Muscle of arm (tissue), 1 donor: ENCODE measurements at regions not wholly inside any gene's neighbourhood (a gene's known extent, or its start where the extent isn't known, plus 50 kb on each side); places are given as distances from the start of the nearest gene placed in this dataset.

ENCODE experiments used
- DNase-seq: peaks from one replicate; pipeline ENCODE4 v3.0.0-alpha.2; 2013

DNA sequence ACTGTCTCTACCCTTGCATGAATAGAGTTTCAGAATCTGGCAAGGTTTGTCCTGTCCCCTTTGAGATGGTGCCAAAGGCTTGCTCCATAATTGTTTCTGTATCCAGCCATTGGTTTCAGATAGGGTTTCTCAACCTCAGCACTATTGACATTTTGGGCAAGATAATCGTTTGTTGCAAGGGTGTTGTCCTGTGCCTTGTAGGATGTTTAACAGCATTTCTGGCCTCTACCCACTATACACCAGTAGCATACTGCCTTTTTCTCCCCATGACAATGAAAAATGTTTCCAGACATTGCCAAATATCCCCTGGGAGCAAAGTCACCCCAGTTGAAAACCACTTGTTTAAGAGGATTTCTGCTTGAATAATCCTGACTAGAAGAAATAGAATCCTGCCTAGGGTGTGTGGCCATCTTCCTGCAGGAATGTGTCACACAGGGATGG, 126.8 kb downstream of the CDC42EP3 start:
- DNase-seq: no peak

- no peak for DNase-seq
These were observed 121.8 kb downstream of the CDC42EP3 start for GRCh38 chr2:37549598-37549997.

DNA sequence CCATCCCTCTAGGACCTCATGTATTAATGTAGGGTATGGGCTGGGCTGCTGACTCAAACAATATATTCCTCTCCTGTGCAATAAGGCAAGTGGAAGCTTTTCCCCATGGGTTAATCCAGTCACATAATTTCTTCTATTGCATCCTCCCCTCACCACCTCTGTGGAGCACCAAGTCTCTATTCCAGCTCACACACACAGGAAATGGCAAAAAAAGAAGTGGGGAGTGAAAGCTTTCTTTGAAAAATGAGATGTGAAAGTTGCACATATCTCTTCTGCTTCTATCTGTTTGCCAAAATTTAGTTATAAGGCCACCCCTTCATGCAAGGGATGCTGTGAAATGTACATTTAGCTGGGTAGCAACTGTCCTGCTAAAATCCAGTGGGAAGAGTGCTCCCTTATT, 121.3 kb downstream of the CDC42EP3 start:
- no peak for DNase-seq

GRCh38 chr2:37551783-37552182, 119.7 kb downstream of the CDC42EP3 start:
- DNase-seq: no peak

GRCh38 chr2:37552339-37552738, 119.1 kb downstream of the CDC42EP3 start:
- DNase-seq: no peak

DNA sequence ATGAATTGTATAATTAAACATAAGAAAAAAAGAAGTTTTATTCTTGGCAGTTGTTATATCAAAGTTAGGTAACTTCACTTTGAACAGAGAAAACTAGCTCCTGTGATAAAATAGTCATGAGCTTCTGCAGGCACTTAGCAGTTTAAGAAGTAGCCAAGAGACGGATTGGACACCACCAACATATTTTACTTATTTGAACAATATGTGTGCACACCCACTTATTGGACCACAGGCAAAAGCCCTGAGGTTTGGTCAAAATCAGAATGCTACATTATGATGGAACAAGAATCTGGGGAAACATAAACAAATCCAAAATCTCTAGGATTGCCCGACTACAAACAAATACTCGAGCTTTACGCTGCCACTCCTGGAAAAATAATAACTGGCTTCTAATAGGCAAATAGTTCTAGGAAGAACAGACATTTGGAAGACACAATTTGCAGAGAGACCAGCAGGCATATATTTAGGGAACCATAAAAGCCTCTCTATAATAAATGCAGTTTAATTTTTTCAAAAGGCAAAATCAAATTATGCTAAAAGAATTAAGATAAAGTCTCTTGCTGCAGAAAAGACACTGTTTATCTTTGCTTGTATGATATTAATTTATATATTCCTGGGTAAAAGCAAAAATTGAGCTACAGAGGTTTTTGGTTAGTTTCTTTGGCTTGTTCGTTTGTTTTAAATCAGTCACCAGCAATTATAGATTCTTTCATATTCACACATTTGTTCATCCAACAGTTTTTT, 117.9 kb downstream of the CDC42EP3 start:
- no peak for DNase-seq

DNA sequence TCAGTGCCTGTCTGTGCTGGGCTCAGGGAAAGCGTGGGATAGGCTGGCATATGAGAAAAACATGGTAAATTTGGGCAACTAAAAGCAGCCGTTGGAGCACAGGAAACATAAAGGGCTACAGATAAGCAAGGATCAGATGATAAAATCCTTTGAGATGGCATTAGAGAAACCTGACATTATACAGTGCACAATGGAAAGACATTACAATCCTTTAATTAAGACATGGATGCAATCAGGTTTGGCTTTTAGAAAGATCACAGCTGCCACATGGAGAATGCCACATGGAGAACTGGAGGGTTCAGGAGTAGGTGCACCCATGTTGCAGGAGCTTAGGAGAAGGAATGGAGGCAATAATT, 117.3 kb downstream of the CDC42EP3 start:
- no peak for DNase-seq

DNA sequence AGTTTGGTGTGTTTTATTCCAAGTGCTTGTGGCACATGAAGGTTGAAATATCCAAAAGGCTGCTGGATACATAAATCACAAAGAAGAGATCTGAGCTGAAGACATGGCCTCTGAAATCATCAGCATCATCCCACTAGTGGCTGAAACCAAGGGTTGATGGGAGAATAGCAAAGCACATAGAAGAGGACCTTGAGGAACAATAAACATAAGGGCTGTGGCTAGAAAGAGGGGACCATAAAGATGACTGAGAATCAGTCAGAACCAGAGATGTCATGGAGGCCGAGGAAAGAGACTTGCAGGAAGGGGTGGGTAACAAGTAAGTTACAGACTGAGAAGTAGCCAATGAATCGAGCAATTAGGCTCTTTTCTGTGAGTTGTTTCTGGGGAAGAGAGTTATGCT, 116.8 kb downstream of the CDC42EP3 start:
- DNase-seq: no peak

- no peak for DNase-seq
These were observed 116.0 kb downstream of the CDC42EP3 start for GRCh38 chr2:37555457-37555856.

DNA sequence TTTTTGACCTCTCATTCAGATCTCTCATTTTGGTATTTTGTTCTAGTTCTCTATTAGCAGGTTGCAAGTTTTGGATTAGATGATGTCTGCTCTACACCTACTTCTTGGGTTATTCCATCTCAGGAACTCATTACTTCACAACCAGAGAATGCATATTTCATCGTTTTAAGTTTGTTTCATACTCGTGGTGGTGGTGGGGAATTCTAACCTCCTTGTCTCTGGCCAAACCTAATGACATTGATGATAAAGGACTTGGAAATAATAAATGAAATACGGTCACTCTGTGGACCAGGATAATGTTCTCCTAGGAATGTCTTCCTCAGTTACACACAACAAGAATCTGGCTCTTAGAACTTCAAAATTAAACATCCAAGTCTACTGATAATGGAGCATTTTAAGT, 115.2 kb downstream of the CDC42EP3 start:
- DNase-seq: no peak

GRCh38 chr2:37558623-37559022, 112.8 kb downstream of the CDC42EP3 start:
- DNase-seq: no peak

- DNase-seq: no peak
These were observed 111.1 kb downstream of the CDC42EP3 start for GRCh38 chr2:37560241-37560848.

- no peak for DNase-seq
These were observed 110.4 kb downstream of the CDC42EP3 start for GRCh38 chr2:37560863-37561614.

DNA sequence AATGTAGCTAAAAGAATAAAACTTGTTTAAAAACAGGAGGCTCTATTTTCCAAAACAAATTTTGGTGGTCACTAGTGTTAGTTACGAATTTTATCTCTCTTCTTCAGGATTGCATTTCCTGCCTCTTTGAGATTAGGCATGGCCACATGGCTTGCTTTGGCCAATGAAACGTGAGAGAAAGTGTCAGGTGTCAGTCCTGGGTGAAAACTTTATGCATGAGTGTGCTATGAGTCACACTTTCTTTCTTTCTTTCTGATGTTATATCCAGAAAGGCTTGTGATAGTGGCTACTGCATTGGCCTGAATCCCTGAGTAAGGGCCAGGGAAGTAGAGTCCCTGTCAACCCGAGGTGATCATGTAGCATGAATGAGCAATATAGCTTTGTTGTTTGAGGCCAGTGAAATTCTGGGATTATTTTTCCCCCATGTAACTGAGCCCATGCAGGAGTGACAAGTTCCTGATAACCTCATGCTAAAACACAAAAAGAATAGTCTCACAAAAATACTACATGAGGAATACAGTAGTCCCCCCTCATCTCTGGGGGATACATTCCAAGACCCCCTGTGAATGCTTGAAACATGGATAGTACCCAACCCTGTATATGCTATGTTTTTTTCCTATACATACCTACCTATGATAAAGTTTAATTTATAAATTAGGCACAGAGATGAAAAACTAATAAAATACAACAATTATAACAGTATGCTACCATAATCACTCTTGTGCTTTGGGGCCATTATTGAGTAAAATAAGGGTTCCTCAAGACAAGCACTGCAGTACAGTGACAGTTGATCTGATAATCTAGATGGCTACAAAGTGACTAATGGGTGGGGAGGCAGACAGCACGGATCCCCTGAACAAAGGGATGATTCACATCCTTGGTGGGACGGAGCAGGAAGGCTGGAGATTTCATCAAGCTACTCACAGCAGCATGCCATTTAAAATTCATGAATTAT, 109.5 kb downstream of the CDC42EP3 start:
- no peak for DNase-seq

- DNase-seq: no peak
These were observed 107.9 kb downstream of the CDC42EP3 start for GRCh38 chr2:37563375-37564015.

GRCh38 chr2:37564356-37564755, 107.1 kb downstream of the CDC42EP3 start:
- DNase-seq: no peak

DNA sequence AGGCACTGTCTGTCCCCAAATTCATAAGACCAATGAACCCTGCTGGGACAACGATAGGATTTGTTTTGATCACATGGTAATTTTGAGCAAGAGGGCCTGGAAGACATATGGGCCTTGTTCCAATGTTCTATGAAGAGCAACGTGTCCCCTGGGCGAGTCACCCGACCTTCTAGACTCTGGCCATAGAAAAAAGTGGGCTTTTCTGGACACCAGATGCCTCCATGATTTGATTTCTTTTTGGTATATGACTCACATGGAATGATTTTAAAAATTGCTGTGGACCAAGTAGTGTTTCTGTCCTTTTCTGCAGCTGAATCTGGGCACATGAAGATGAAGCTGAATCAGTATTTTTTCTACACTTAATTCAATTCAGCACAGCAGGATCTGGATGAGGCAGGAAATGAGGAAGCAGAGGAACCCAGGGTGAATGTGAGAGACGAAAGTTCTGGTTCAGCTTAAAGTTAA, 104.9 kb downstream of the CDC42EP3 start:
- DNase-seq: no peak

DNA sequence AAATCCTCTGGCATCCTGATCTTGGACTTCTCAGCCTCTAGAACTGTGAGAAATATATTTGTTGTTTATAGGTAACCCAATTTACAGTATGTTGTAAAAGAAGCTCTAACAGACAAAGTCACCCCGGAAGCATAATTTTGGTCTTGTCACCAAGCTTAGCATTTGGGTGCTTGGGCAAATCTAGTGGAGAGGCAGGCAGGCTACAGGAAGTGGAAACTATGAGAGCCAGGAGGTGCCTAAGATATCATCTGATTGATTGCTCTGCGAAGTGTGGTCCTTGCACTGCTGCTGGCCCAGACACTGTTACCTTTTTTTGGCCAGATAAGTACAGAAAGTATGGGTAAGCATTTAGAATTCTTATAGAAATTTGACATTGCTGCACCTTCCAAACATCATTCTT, 102.9 kb downstream of the CDC42EP3 start:
- no peak for DNase-seq

DNA sequence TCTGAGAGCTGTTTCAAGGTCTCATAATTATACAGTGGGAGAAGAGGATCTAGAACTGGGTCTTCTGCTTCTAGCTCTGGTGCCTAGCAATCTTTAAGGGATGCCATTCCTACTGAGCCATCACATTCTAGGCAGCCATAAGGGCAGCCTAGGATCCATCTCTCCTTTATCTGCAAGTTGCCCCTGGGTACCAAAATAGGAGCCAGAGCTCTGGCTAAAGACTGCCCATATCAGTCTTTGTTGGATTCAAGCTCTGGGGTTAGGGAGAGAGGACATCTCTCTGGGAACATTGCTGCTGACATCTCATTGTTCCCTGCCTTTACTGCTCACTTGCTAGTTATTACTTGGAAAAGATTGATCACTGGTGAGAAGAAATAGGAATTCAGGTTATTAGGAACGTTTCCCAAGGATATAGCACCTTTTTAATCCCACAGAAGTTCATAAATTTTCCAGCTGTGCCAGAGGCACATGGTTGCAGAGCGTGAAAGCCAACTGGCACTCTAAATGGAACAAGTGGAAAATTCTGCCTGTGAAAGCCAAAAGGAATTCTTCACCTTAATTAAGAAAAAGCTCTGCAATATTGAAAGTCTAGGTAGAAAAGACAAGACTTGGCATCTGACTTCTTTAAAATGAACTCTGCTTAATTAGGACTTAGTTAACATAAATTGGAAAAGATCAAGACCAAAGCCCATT, 102.2 kb downstream of the CDC42EP3 start:
- DNase-seq: no peak

- no peak for DNase-seq
These were observed 101.3 kb downstream of the CDC42EP3 start for GRCh38 chr2:37569986-37570679.
